ENCODE measurements at regions not wholly inside any gene's neighbourhood (a gene's known extent, or its start where the extent isn't known, plus 50 kb on each side); places are given as distances from the start of the nearest gene placed in this dataset.

- TF ChIP-seq CBFB (IDR thresholded peaks at IDR 0.05; ENCODE audit: low read depth) (no peak), CEBPZ (IDR thresholded peaks at IDR 0.05; ENCODE audit: low read depth, low read length) (no peak)
These were observed 323.7 kb downstream of the PLPP3 start (continued) for GRCh38 chr1:56255516-56256152.

- no peak overlapping the region for H3K9ac ChIP-seq (ENCODE audit: control insufficient read depth, insufficient read depth, low read length)
- intact Hi-C loops (cut with micrococcal nuclease; ENCODE audit: unreplicated experiment) (loop anchor here (10.0 kb wide), 1 partner anchor 331 kb away; no protein-coding TSS in a partner anchor), in situ Hi-C loops (cut with MboI) (no loop called here)
- H3K4me2 ChIP-seq (ENCODE audit: control insufficient read depth, insufficient read depth): no peak overlapping the region
- H3K36me3 ChIP-seq (ENCODE audit: control insufficient read depth in 2 of 2, insufficient read depth in 2 of 2, low read length in 1 of 2): no peaks in the 10 kb centered on the region
- SMC1A ChIA-PET (ENCODE audit: uncharacterized antibody, unreplicated experiment): interaction anchor here (0.5 to 3.8 kb wide), 8 partner anchors 9 to 330 kb away, joined by 3 to 15 read pairs (median 5); no protein-coding TSS in a partner anchor
- TF ChIP-seq ZNF622 (IDR thresholded peaks at IDR 0.05): no peak
- no peak for TF ChIP-seq ETV6 (conservative IDR thresholded peaks at IDR 0.05 in 1 of 2, IDR thresholded peaks at IDR 0.05 in 1 of 2; ENCODE audit: borderline replicate concordance in 1 of 2, low read depth in 1 of 2)
- no peak for TF ChIP-seq TCF12 (IDR thresholded peaks at IDR 0.05; ENCODE audit: low read depth, low read length)
- TF ChIP-seq ASH2L (IDR thresholded peaks at IDR 0.05; ENCODE audit: borderline replicate concordance, low read depth): no peak
- no peak for TF ChIP-seq SREBF2 (IDR thresholded peaks at IDR 0.05; ENCODE audit: low read length)
- no peak for TF ChIP-seq RB1 (IDR thresholded peaks at IDR 0.05; ENCODE audit: borderline replicate concordance)
- no peak overlapping the region for H3K27ac ChIP-seq (ENCODE audit: control insufficient read depth, insufficient read depth)
- no peaks in the 10 kb centered on the region for H3K79me2 ChIP-seq (ENCODE audit: control insufficient read depth, insufficient read depth, low read length)
- no peaks in the 10 kb centered on the region for H3K27me3 ChIP-seq (replicated peaks in 1 of 2; ENCODE audit: control insufficient read depth in 2 of 2, insufficient read depth in 2 of 2, low read length in 1 of 2)
- no peaks in the 10 kb centered on the region for H4K20me1 ChIP-seq (ENCODE audit: control insufficient read depth, insufficient read depth)
- H3K4me3 ChIP-seq: no peak overlapping the region
- CTCF ChIA-PET: interaction anchor here (1.0 to 2.4 kb wide), 4 partner anchors 311 to 567 kb away, joined by 3 to 15 read pairs (median 4); no protein-coding TSS in a partner anchor
- no peak overlapping the region for H2AFZ ChIP-seq (ENCODE audit: control insufficient read depth, low read depth, low read length)
- POLR2A ChIA-PET: interaction anchor here (1.4 kb wide), 1 partner anchor 70 kb away, joined by 3 read pairs; no protein-coding TSS in a partner anchor
- WGBS (ENCODE audit: insufficient coverage, insufficient replicate concordance, low lambda C conversion rate, missing lambda C conversion rate): 21% methylated on average over 2 of the region's 2 CpGs
- RAD21 ChIA-PET (ENCODE audit: unreplicated experiment): no interaction called here
- H3K4me1 ChIP-seq (ENCODE audit: control insufficient read depth, insufficient read depth, low read length): no peaks in the 10 kb centered on the region
- DNase-seq (ENCODE audit: low read depth, low spot score): no peak
- no peak for ATAC-seq
- no TSS peak for BruUV-seq (replicated peaks)
- FAIRE-seq: no peak
- no peaks in the 10 kb centered on the region for H3K9me3 ChIP-seq (replicated peaks; ENCODE audit: control insufficient read depth, insufficient read depth, low read length)
These were observed 325.2 kb downstream of the PLPP3 start for GRCh38 chr1:56254130-56254529.
